ENCODE measurements at regions not wholly inside any gene's neighbourhood (a gene's known extent, or its start where the extent isn't known, plus 50 kb on each side); places are given as distances from the start of the nearest gene placed in this dataset.

DNA sequence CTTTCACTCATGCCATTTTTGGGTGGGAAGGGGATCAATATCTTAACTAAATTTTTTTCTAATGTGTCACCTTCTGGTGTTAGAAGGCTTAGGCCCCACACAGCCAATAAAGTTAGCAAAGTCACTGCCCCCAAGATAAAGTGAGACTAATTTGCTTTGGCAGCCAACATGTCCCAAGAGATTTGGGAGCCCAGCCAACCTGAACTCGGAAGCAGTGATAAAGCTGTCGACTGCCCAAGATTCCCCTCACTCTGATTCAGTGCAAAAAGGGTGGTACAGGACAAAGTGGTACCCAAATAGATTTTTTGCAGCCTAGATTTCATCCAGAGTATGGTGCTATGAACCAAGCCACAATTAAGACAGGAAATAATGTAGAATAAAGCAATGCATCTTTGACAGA, 572.5 kb upstream of the ARRDC3 start:
- H3K9me3 ChIP-seq (ENCODE audit: low read length) = no peaks in the 10 kb centered on the region
- no peak for DNase-seq (ENCODE audit: low spot score)
- no TSS peak for BruUV-seq (replicated peaks)
- no peaks in the 10 kb centered on the region for H3K9me2 ChIP-seq (ENCODE audit: insufficient read depth, low read length)
- no peak overlapping the region for H2AFZ ChIP-seq (ENCODE audit: low read length)
- no peaks in the 10 kb centered on the region for H3K4me1 ChIP-seq (ENCODE audit: insufficient read depth, low read length, poor library complexity, severe bottlenecking)
- intact Hi-C loops (cut with micrococcal nuclease; ENCODE audit: unreplicated experiment) = no loop called here
- TF ChIP-seq EZH2phosphoT487 (IDR thresholded peaks at IDR 0.05; ENCODE audit: borderline replicate concordance, low read depth, low read length) = no peak
- TF ChIP-seq, protein P1, sequence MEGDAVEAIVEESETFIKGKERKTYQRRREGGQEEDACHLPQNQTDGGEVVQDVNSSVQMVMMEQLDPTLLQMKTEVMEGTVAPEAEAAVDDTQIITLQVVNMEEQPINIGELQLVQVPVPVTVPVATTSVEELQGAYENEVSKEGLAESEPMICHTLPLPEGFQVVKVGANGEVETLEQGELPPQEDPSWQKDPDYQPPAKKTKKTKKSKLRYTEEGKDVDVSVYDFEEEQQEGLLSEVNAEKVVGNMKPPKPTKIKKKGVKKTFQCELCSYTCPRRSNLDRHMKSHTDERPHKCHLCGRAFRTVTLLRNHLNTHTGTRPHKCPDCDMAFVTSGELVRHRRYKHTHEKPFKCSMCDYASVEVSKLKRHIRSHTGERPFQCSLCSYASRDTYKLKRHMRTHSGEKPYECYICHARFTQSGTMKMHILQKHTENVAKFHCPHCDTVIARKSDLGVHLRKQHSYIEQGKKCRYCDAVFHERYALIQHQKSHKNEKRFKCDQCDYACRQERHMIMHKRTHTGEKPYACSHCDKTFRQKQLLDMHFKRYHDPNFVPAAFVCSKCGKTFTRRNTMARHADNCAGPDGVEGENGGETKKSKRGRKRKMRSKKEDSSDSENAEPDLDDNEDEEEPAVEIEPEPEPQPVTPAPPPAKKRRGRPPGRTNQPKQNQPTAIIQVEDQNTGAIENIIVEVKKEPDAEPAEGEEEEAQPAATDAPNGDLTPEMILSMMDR (conservative IDR thresholded peaks at IDR 0.05; ENCODE audit: low read length) = no peak
- H3K27ac ChIP-seq (ENCODE audit: low read depth, low read length, poor library complexity, severe bottlenecking) = no peak overlapping the region
- ChIA-PET POLR2A (interaction anchor here (0.6 kb wide), 1 partner anchor 1776 kb away, joined by 4 read pairs; no protein-coding TSS in a partner anchor), CTCF (ENCODE audit: unreplicated experiment) (no interaction called here)
- H4K20me1 ChIP-seq (ENCODE audit: insufficient read depth, low read length) = no peaks in the 10 kb centered on the region
- no peak overlapping the region for H3K4me2 ChIP-seq (ENCODE audit: low read length)
- no peak overlapping the region for H3K4me3 ChIP-seq (ENCODE audit: low read depth, low read length, poor library complexity, severe bottlenecking)
- no peaks in the 10 kb centered on the region for H3K79me2 ChIP-seq (ENCODE audit: insufficient read depth, low read depth, low read length)
- no peaks in the 10 kb centered on the region for H3K36me3 ChIP-seq (ENCODE audit: insufficient read depth, low read length)

DNA sequence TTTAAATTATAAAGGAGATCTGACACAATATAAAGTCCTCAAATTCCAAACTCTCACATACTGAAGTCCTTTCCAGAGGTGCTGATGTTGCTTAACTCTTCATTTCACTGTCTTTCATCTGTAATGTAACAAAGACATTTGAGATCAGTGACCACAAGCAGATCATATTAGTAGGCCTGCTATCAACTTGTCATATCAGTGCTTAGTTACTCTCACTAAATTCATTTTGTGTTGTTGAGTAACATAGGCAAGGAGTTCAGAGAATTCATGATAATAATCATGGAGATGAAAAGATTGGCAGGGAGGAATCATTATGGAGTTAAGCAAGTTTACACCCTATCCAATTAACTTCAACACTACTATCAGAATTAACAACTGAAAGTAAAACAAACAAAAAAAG, 571.0 kb upstream of the ARRDC3 start:
- H3K4me2 ChIP-seq (ENCODE audit: low read length) = no peak overlapping the region

DNA sequence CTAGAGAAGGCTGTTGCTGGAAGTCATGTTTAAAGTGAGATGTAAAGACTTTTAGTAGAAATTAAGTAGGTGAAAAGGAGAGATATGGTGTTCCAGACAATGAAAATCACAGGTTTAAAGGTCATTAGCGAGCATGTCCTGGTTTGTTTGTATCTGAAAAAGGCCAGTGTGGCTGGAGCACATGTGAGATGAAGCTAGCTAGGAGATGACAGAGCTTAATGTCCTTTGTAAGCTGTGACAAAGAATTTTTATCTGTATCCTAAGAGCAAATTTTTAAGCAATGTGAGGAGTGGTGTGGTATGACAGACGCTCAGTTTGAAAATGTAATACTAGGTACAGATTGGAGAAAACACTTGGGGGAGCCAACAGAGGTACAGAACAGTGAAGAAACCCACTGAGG, 567.2 kb upstream of the ARRDC3 start:
- no peak for DNase-seq (ENCODE audit: low spot score)
- Histone ChIP-seq H3K9me2 (ENCODE audit: insufficient read depth, low read length) (no peaks in the 10 kb centered on the region), H3K9me3 (ENCODE audit: low read length) (no peaks in the 10 kb centered on the region), H3K4me1 (ENCODE audit: insufficient read depth, low read length, poor library complexity, severe bottlenecking) (no peaks in the 10 kb centered on the region), H3K36me3 (ENCODE audit: insufficient read depth, low read length) (no peaks in the 10 kb centered on the region), H3K79me2 (ENCODE audit: insufficient read depth, low read depth, low read length) (no peaks in the 10 kb centered on the region), H3K27ac (ENCODE audit: low read depth, low read length, poor library complexity, severe bottlenecking) (no peak overlapping the region), H2AFZ (ENCODE audit: low read length) (no peak overlapping the region), H3K4me3 (ENCODE audit: low read depth, low read length, poor library complexity, severe bottlenecking) (no peak overlapping the region), H3K4me2 (ENCODE audit: low read length) (no peak overlapping the region), H4K20me1 (ENCODE audit: insufficient read depth, low read length) (no peaks in the 10 kb centered on the region)
- TF ChIP-seq, protein P1 (conservative IDR thresholded peaks at IDR 0.05; ENCODE audit: low read length) = no peak
- no peak for TF ChIP-seq EZH2phosphoT487 (IDR thresholded peaks at IDR 0.05; ENCODE audit: borderline replicate concordance, low read depth, low read length)
- ChIA-PET POLR2A (no interaction called here), CTCF (ENCODE audit: unreplicated experiment) (no interaction called here)
- BruUV-seq (replicated peaks) = no TSS peak
- intact Hi-C loops (cut with micrococcal nuclease; ENCODE audit: unreplicated experiment) = no loop called here

More for the DNA sequence above, 571.0 kb upstream of the ARRDC3 start:
- DNase-seq (ENCODE audit: low spot score) = no peak
- Histone ChIP-seq H3K4me3 (ENCODE audit: low read depth, low read length, poor library complexity, severe bottlenecking) (no peak overlapping the region), H3K9me3 (ENCODE audit: low read length) (no peaks in the 10 kb centered on the region), H4K20me1 (ENCODE audit: insufficient read depth, low read length) (no peaks in the 10 kb centered on the region), H3K9me2 (ENCODE audit: insufficient read depth, low read length) (no peaks in the 10 kb centered on the region), H3K4me1 (ENCODE audit: insufficient read depth, low read length, poor library complexity, severe bottlenecking) (no peaks in the 10 kb centered on the region), H3K79me2 (ENCODE audit: insufficient read depth, low read depth, low read length) (no peaks in the 10 kb centered on the region), H3K36me3 (ENCODE audit: insufficient read depth, low read length) (no peaks in the 10 kb centered on the region), H3K27ac (ENCODE audit: low read depth, low read length, poor library complexity, severe bottlenecking) (no peak overlapping the region), H2AFZ (ENCODE audit: low read length) (no peak overlapping the region)
- no TSS peak for BruUV-seq (replicated peaks)
- no peak for TF ChIP-seq EZH2phosphoT487 (IDR thresholded peaks at IDR 0.05; ENCODE audit: borderline replicate concordance, low read depth, low read length)
- TF ChIP-seq, protein P1 (conservative IDR thresholded peaks at IDR 0.05; ENCODE audit: low read length) = no peak
- ChIA-PET CTCF (ENCODE audit: unreplicated experiment) (no interaction called here), POLR2A (no interaction called here)
- intact Hi-C loops (cut with micrococcal nuclease; ENCODE audit: unreplicated experiment) = no loop called here

Data from OCI-LY7 (cell line).